ENCODE measurements at regions not wholly inside any gene's neighbourhood (a gene's known extent, or its start where the extent isn't known, plus 50 kb on each side); places are given as distances from the start of the nearest gene placed in this dataset.
"Not testable (repeated sequence)": the region's sequence is repeated elsewhere in the genome, so short reads cannot be mapped to it uniquely, and the experiment has no call there.

- no peak for ATAC-seq
- DNase-seq (ENCODE audit: low spot score) = no peak
- intact Hi-C loops (cut with DNase I) = no loop called here
These were observed 118.8 kb upstream of the VPREB1 start for GRCh38 chr22:22125579-22126468.

- DNase-seq (ENCODE audit: low spot score) (no peak), ATAC-seq (no peak)
- intact Hi-C loops (cut with DNase I) = no loop called here
These were observed 119.5 kb upstream of the VPREB1 start for GRCh38 chr22:22125028-22125578.

GRCh38 chr22:22124374-22124773, 120.2 kb upstream of the VPREB1 start:
- DNase-seq (ENCODE audit: low spot score) (no peak), ATAC-seq (no peak)
- intact Hi-C loops (cut with DNase I) = no loop called here

GRCh38 chr22:22123960-22124278, 120.7 kb upstream of the VPREB1 start:
- no peak for DNase-seq (ENCODE audit: low spot score)
- ATAC-seq = no peak
- intact Hi-C loops (cut with DNase I) = no loop called here

- intact Hi-C loops (cut with DNase I) = no loop called here
- ATAC-seq = no peak
- DNase-seq (ENCODE audit: low spot score) = no peak
These were observed 121.2 kb upstream of the VPREB1 start for GRCh38 chr22:22123118-22123959.

GRCh38 chr22:22122348-22123117, 122.1 kb upstream of the VPREB1 start:
- intact Hi-C loops (cut with DNase I) = no loop called here
- ATAC-seq (no peak), DNase-seq (ENCODE audit: low spot score) (no peak)

- no peak for ATAC-seq
These were observed 123.1 kb upstream of the VPREB1 start for GRCh38 chr22:22121445-22121844.

GRCh38 chr22:22120160-22120559, 124.4 kb upstream of the VPREB1 start:
- no peak for ATAC-seq
- intact Hi-C loops (cut with DNase I) = no loop called here
- no peak for DNase-seq (ENCODE audit: low spot score)

More at GRCh38 chr22:22121445-22121844, 123.1 kb upstream of the VPREB1 start:
- intact Hi-C loops (cut with DNase I) = no loop called here
- no peak for DNase-seq (ENCODE audit: low spot score)

- DNase-seq (ENCODE audit: low spot score) (no peak), ATAC-seq (no peak)
- intact Hi-C loops (cut with DNase I) = no loop called here
These were observed 125.6 kb upstream of the VPREB1 start for GRCh38 chr22:22118987-22119386.

- DNase-seq (ENCODE audit: low spot score); intact Hi-C loops (cut with DNase I); ATAC-seq: not testable (repeated sequence)
These were observed 126.6 kb upstream of the VPREB1 start for GRCh38 chr22:22117864-22118544.

- DNase-seq (ENCODE audit: low spot score); intact Hi-C loops (cut with DNase I); ATAC-seq: not testable (repeated sequence)
These were observed 127.4 kb upstream of the VPREB1 start for GRCh38 chr22:22116997-22117770.

GRCh38 chr22:22113701-22114100, 130.9 kb upstream of the VPREB1 start:
- no peak for DNase-seq (ENCODE audit: low spot score)
- intact Hi-C loops (cut with DNase I) = no loop called here
- no peak for ATAC-seq

- intact Hi-C loops (cut with DNase I) = no loop called here
- ATAC-seq (no peak), DNase-seq (ENCODE audit: low spot score) (no peak)
These were observed 130.1 kb upstream of the TOP3B start for GRCh38 chr22:22112533-22113294.

GRCh38 chr22:22111983-22112382, 129.4 kb upstream of the TOP3B start:
- ATAC-seq = no peak
- no peak for DNase-seq (ENCODE audit: low spot score)
- intact Hi-C loops (cut with DNase I) = no loop called here

- intact Hi-C loops (cut with DNase I) = no loop called here
- ATAC-seq = no peak
- DNase-seq (ENCODE audit: low spot score) = no peak
These were observed 128.7 kb upstream of the TOP3B start for GRCh38 chr22:22111267-22111751.

GRCh38 chr22:22110548-22111266, 128.1 kb upstream of the TOP3B start:
- DNase-seq (ENCODE audit: low spot score) = no peak
- intact Hi-C loops (cut with DNase I) = no loop called here

More at GRCh38 chr22:22110548-22111266, 128.1 kb upstream of the TOP3B start:
- ATAC-seq = peak; percentile 32
